Thyroid gland (tissue), 4 donors: ENCODE measurements at regions not wholly inside any gene's neighbourhood (a gene's known extent, or its start where the extent isn't known, plus 50 kb on each side); places are given as distances from the start of the nearest gene placed in this dataset.

Experiments used
- CTCF ChIP-seq, 6 experiments: fragments of 200-600 bp in 3 of 6; fragments of 450-650 bp in 3 of 6; sonication (generic) in 3 of 6; IDR thresholded peaks; one replicate each; pipeline ENCODE4 v1.5.1; 2016 to 2019; ENCODE audit warnings: antibody characterized with exemption in 6 of 6, mild to moderate bottlenecking in 2 of 6, inconsistent platforms in 1 of 6, moderate library complexity in 1 of 6
- POLR2A ChIP-seq, 2 donors: fragments of 450-650 bp; IDR thresholded peaks; one replicate each; pipeline ENCODE4 v1.6.1; 2017; ENCODE audit warnings: antibody characterized with exemption in 2 of 2, mild to moderate bottlenecking in 2 of 2, moderate library complexity in 1 of 2

GRCh38 chr2:36294316-36294721, 61.3 kb upstream of the CRIM1 start:
- TF ChIP-seq CTCF (IDR thresholded peaks at IDR 0.05) (no peak), POLR2A (IDR thresholded peaks at IDR 0.05) (no peak)
